WI38 (cell line): ENCODE measurements at regions not wholly inside any gene's neighbourhood (a gene's known extent, or its start where the extent isn't known, plus 50 kb on each side); places are given as distances from the start of the nearest gene placed in this dataset.

Experiments
- H3K4me3 ChIP-seq: 2 replicates; pipeline ENCODE4 v1.5.1; 2011; ENCODE audit warnings: low read depth, mild to moderate bottlenecking, control low read depth, low read length
- TF ChIP-seq, protein P1 (sequence below): IDR thresholded peaks from 2 replicates; pipeline ENCODE4 v1.5.1; 2012; ENCODE audit warnings: low read depth, mild to moderate bottlenecking, control low read depth, low read length

DNA sequence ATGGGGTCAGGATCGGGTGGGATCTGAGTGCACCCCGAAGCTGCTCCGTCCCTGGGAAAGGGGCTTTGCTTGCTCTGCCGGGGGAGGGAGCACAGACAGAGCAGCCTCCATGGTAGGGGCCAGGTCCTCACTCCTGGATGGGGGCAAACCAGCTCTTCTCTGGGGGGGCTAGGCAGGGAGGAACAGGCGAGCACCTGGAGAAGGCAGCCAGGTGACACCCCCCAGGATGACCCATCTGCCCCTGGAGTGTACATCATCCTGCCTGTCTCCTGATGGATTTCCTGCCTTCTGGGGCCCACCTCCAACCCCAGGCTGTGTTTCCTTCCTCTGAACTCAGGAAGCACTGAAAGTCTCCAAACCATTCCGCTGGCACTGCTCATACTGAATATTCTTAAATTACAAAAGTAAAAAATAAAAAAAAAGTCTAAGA is 248.0 kb downstream of the RHOU start:
- no peak overlapping the region for H3K4me3 ChIP-seq
- TF ChIP-seq, protein P1, sequence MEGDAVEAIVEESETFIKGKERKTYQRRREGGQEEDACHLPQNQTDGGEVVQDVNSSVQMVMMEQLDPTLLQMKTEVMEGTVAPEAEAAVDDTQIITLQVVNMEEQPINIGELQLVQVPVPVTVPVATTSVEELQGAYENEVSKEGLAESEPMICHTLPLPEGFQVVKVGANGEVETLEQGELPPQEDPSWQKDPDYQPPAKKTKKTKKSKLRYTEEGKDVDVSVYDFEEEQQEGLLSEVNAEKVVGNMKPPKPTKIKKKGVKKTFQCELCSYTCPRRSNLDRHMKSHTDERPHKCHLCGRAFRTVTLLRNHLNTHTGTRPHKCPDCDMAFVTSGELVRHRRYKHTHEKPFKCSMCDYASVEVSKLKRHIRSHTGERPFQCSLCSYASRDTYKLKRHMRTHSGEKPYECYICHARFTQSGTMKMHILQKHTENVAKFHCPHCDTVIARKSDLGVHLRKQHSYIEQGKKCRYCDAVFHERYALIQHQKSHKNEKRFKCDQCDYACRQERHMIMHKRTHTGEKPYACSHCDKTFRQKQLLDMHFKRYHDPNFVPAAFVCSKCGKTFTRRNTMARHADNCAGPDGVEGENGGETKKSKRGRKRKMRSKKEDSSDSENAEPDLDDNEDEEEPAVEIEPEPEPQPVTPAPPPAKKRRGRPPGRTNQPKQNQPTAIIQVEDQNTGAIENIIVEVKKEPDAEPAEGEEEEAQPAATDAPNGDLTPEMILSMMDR, result no peak

DNA sequence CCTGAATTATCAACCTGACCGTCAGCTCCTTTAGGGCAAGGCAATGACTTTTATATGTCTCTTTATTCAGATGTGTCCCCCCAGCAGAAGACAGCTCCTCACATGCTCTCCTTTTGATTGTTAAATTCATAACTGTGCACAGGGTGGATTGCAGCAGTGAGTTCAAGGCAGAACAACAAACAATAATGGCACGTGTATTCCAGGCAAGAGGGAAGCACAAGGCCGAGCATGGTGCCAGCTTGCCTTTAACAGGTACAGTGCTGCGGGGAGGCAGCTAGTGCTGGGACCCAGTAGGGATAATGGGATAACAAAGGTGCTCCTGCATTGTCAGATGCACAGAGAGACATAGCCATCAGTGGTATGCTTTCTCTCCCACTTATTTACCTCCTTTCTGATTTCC is 248.4 kb downstream of the RHOU start:
- H3K4me3 ChIP-seq, result no peak overlapping the region
- TF ChIP-seq, protein P1, result no peak

DNA sequence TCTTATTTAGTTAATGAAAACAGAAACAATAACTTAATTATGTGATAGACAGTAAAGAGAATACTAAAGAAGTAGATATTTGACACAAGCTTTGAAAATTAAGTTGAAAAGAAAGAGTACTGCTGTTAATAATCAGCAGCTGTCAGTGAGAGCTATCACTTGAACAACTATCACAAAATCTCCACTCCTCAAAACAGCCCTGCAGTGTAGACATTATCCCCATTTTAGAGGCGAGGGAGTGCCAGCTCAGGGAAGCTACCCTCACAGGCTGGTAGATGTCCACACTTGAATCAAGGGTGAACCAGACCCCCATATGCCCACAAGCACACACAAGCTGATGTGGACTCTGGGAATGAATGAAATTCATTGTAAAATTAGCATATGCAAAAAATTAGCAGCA is 248.8 kb downstream of the RHOU start:
- H3K4me3 ChIP-seq, result no peak overlapping the region
- TF ChIP-seq, protein P1, result no peak

DNA sequence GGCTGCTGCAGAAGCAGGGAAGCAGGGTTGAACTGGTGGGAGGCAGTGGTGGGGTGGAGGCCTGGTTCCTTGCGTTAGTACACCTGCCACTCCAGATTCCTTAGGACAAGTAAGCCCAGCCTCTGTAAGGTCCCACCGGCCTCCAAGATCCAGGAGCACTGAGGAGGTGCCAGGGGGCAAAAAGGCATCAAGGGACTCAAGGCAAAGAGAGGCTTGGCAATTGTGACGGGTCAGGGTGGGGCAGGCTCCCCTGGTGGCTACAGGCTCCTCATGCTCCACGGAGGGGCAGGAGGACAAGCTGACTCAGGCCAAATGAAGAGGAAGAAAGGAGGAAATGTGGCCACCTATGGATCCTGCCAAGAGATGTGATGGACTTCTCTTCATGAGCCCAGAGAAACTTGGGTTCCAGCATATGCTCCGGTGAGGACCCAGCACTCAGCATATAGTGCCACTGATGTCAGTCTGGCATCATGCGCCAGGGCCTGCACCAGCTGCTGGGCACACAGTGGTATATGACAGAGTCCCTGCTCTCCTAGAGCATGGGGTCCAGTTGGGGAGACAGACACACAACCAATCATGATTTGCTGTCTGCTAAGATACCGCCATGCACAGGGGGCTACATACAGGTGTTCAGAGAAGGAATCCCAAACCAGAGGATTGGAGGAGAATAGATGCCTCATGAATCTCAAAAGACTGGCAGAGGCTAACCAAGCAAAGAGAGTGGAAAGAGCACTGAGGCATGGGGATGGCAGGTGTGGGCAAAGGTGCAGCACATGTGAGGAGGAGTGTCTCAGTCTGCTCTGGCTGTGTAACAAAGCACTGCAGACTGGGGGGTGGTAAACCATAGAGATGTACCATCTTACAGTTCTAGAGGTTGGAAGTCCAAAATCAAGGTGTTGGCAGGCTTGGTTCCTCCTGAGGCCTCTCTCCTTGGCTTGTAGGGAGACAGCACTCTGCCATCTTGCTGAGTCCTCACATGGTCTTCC is 249.7 kb downstream of the RHOU start:
- no peak overlapping the region for H3K4me3 ChIP-seq
- TF ChIP-seq, protein P1, result no peak

DNA sequence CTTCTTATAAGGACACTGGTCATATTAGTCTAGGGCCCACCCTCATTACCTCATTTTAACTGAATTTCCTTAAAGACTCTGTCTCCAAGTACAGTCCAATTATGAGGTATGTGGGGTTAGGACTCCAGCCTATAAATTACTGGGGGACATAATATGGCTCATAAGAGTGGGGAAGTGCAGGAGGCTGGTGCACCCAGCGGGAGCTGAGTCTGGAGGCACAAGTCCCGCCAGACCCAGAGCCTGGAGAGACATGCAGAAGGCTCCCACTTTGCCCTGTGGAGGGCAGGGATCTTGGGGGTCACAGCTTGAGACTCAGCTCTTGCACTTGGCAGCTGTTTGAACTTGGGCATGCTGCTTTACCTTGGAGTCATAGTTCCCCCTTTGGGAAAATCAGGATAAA is 250.4 kb downstream of the RHOU start:
- no peak overlapping the region for H3K4me3 ChIP-seq
- TF ChIP-seq, protein P1, result no peak

DNA sequence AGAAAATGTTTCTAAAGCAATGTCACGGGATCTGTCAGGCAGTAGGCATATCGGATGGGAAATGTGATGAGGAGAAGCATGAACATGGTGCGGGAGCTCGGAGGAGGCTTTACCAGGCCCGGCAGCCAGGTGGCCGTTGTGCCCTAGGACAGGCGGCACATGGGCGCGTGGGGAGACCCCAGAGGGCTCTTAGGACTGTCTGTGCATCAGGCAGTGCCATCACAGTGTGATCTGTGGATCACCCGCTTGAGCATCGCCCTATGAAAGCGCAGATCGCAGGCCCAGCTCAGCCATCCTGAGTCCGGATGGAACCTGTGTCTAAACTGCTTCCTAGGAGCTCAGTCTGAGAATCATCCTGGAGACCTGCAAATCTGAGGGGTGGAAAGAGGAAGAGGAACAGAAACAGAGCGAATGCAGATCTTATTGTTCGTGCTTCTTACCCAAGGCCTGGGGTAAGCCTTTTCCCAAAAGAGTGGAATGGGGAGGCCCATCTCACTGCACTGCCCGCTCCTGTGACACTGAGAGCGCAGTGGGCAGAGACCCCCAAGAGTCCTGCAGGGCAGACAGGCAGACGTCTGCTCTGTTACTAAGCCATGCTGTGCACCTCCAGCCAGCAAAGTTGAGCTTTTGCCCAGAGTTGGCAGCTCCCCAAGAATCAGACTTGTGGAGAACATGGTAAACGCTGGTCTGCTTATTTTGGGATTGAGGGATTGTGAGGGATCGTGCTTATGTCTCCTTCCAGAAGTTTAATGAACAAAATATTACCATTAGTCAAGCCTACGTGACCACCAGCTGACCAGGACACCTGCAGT is 251.0 kb downstream of the RHOU start:
- no peak overlapping the region for H3K4me3 ChIP-seq

More for the DNA sequence above, 251.0 kb downstream of the RHOU start:
- TF ChIP-seq, protein P1, result no peak
